GM06990 (cell line): ENCODE measurements at regions not wholly inside any gene's neighbourhood (a gene's known extent, or its start where the extent isn't known, plus 50 kb on each side); places are given as distances from the start of the nearest gene placed in this dataset.

ENCODE experiments used
- DNase-seq: peaks from one replicate; pipeline ENCODE4 v3.0.0-alpha.2; 2011; ENCODE audit not compliant: insufficient read length; ENCODE audit errors: extremely low read depth
- H3K27me3 ChIP-seq: replicated peaks from 2 replicates; pipeline ENCODE4 v1.6.0; 2011; ENCODE audit warnings: low read length; ENCODE audit not compliant: control insufficient read depth, insufficient read depth
- H3K36me3 ChIP-seq: 2 replicates; pipeline ENCODE4 v1.5.1; 2011; ENCODE audit warnings: low read length; ENCODE audit not compliant: control insufficient read depth, insufficient read depth
- H3K4me3 ChIP-seq: replicated peaks from 2 replicates; pipeline ENCODE4 v1.5.1; 2011; ENCODE audit warnings: low read depth, mild to moderate bottlenecking, control low read depth, low read length
- CTCF ChIP-seq: IDR thresholded peaks from 2 replicates; pipeline ENCODE4 v1.5.1; 2011; ENCODE audit warnings: low read length, control low read depth, mild to moderate bottlenecking, inconsistent platforms; ENCODE audit not compliant: insufficient read depth, poor library complexity, severe bottlenecking

DNA sequence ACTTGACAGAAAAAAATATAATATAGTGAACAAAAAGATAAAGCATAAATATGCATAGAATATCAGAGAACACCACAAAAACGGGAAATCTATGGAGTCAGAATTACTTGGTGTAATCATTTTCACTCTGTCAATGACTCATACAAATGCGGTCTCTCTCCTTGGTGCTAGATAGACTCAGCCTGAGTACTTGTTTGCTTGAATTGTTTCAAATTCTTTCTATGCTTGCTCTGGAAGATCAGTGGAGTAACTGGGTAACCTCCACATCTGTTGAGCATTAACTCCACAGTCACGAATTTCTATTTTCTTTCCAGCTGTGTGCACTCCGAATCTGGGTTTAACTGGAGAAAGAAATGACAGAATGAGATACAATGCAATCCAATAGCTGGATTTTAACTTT lies 760.4 kb downstream of the ZPLD1 start:
- TF ChIP-seq CTCF, result no peak
- H3K36me3 ChIP-seq, result no peaks in the 10 kb centered on the region
- H3K4me3 ChIP-seq, result no peak overlapping the region
- H3K27me3 ChIP-seq, result no peaks in the 10 kb centered on the region
- DNase-seq, result no peak

- no peak for DNase-seq
- no peak for TF ChIP-seq CTCF
- Histone ChIP-seq H3K27me3 (no peaks in the 10 kb centered on the region), H3K4me3 (no peak overlapping the region), H3K36me3 (no peaks in the 10 kb centered on the region)
Measured at GRCh38 chr3:103203441-103203840, 768.6 kb downstream of the ZPLD1 start.

DNA sequence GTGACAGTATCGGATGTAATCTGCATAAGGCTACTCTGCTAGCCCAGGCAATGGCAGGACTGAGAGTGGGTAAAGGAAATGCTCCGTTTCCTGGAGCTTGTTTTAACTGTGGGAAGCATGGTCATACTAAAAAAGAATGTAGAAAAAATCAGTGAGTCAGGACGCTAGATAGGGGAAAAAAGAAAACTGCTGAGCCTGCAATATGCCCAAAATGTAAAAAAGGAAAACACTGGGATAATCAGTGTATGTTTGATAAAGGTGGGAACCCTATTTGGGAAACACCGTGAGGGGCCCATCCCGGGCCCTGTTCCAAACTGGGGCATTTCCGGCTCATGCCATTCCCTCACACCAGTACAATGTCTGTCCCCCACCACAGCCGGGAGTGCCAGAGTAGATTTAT lies 775.8 kb downstream of the ZPLD1 start:
- DNase-seq, result no peak
- TF ChIP-seq CTCF, result no peak
- no peaks in the 10 kb centered on the region for H3K27me3 ChIP-seq
- H3K4me3 ChIP-seq, result no peak overlapping the region
- H3K36me3 ChIP-seq, result no peaks in the 10 kb centered on the region

- Histone ChIP-seq H3K36me3 (no peaks in the 10 kb centered on the region), H3K4me3 (no peak overlapping the region), H3K27me3 (no peaks in the 10 kb centered on the region)
- no peak for TF ChIP-seq CTCF
- DNase-seq, result peak; percentile 37
Measured at GRCh38 chr3:103218146-103218545, 783.3 kb downstream of the ZPLD1 start.

GRCh38 chr3:103218793-103219192 lies 784.0 kb downstream of the ZPLD1 start:
- DNase-seq, result peak; percentile 1
- Histone ChIP-seq H3K27me3 (no peaks in the 10 kb centered on the region), H3K36me3 (no peaks in the 10 kb centered on the region), H3K4me3 (no peak overlapping the region)
- no peak for TF ChIP-seq CTCF

DNA sequence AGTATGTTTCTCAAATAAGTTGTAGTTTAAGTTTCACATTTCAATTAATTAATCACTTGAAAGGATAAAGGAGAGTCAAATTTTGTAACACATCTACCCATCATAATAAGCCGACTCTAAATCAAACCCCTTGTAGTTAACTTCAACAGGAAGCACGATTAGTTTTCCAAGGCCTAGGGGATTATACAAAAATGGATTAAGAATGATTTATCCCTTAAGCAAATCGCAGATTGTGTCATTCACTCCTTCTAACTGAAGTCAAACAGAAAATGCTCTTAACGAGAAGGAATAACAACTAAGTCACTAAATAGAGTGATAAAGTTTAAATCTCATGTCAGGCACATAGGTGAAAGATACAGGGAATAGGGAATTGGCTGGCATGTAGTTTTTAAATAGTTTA lies 792.8 kb downstream of the ZPLD1 start:
- no peak for DNase-seq
- Histone ChIP-seq H3K27me3 (no peaks in the 10 kb centered on the region), H3K4me3 (no peak overlapping the region), H3K36me3 (no peaks in the 10 kb centered on the region)
- TF ChIP-seq CTCF, result no peak
